Activated naive CD4-positive, alpha-beta T cell treated with anti-CD3 and anti-CD28 coated beads for 36 hours (primary cell): ENCODE measurements at regions not wholly inside any gene's neighbourhood (a gene's known extent, or its start where the extent isn't known, plus 50 kb on each side); places are given as distances from the start of the nearest gene placed in this dataset.

ENCODE experiments used
- CTCF ChIA-PET: fragments of 350-600 bp; sonication (Branson Sonifier 250); formaldehyde crosslinking; loops from one replicate; lab custom pipeline; 2021; ENCODE audit warnings: antibody characterized with exemption; lab: Charles Lee
- DNase-seq: peaks from one replicate; pipeline ENCODE4 v3.0.0-alpha.2; 2020
- H3K27ac Mint-ChIP-seq: one replicate; pipeline ENCODE4 v1.8.0; 2021; ENCODE audit warnings: mild to moderate bottlenecking, mixed read lengths
- H3K27me3 Mint-ChIP-seq: one replicate; pipeline ENCODE4 v1.8.0; 2021; ENCODE audit warnings: low read depth, mixed read lengths
- H3K36me3 Mint-ChIP-seq: one replicate; pipeline ENCODE4 v1.8.0; 2021; ENCODE audit warnings: low read depth, mixed read lengths
- H3K4me1 Mint-ChIP-seq: one replicate; pipeline ENCODE4 v1.8.0; 2021; ENCODE audit warnings: low read depth, mixed read lengths
- H3K4me3 Mint-ChIP-seq: one replicate; pipeline ENCODE4 v1.8.0; 2021; ENCODE audit warnings: mild to moderate bottlenecking, moderate library complexity, mixed read lengths
- H3K9me3 Mint-ChIP-seq: one replicate; pipeline ENCODE4 v1.8.0; 2021; ENCODE audit warnings: mixed read lengths
- intact Hi-C: fragments of 100-400 bp; cut with micrococcal nuclease; formaldehyde crosslinking; loops from one replicate; pipeline ENCODE4 v1.15.1; 2023

DNA sequence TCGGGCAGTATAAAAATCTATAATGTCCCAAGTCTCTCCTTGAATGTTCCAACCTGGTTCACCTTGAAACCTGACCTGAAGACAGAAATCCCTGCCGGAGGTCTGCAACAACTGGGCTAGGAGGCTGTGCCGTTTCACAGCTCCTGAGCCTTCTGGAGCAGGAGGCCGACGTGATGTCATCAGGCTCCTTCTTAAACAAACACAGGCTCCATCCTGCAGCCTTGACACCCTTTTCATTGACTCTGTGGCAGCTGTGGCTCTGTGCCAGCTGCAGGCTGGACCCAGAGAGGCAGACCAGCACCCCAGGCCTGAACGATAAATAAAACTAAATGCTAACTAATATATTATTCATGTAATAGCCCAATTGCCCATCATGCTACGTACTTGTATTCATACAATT is 483.9 kb downstream of the CD83 start:
- CTCF ChIA-PET = no interaction called here
- intact Hi-C loops = no loop called here

DNA sequence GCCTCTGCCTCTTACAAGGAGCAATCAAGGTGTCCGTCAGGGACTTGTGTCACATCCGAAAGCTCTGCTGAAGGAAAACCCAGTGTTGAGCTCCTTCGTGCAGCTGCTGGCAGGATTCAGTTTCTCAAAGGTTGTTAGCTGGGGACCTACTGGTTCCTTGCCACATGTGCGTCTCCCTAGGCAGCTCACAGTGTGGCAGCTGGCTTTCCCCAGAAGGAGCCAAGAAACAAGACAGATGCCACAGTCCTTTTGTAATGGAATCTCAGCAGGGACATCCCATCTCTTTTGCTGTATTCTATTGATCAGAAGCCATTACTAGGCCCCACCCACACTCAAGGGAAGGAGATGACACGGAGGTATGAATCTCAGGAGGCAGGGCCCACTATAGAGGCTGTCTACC is 488.8 kb downstream of the CD83 start:
- DNase-seq = no peak
- Mint-ChIP-seq H3K27me3 (no peaks in the 10 kb centered on the region), H3K27ac (no peak overlapping the region), H3K9me3 (no peaks in the 10 kb centered on the region), H3K36me3 (no peaks in the 10 kb centered on the region), H3K4me1 (no peaks in the 10 kb centered on the region), H3K4me3 (no peak overlapping the region)
- intact Hi-C loops = no loop called here
- CTCF ChIA-PET = no interaction called here

More for the DNA sequence above, 483.9 kb downstream of the CD83 start:
- Mint-ChIP-seq H3K27ac (no peak overlapping the region), H3K4me1 (peaks cover 3% of the 10 kb centered on the region), H3K27me3 (no peaks in the 10 kb centered on the region), H3K9me3 (no peaks in the 10 kb centered on the region), H3K36me3 (no peaks in the 10 kb centered on the region), H3K4me3 (no peak overlapping the region)
- no peak for DNase-seq

DNA sequence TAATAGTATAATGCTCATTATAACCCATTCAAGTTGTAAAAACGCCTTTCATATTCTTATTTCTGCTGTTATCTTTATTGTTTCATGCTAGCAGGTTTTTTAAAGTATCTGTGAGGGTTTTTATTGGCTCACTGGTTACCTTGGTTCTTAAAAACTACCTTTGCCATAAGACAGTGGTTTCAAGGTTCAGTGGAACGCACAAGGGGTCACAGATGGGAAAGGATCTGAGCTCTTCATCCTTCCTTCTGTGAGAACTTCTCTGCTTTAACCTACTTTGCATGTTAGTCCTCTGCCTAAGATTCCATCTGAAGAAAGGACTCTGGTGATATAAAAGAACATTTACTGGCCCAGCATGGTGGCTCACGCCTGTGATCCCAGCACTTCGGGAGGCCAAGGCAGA is 492.6 kb downstream of the CD83 start:
- CTCF ChIA-PET = interaction anchor here (0.7 kb wide), 1 partner anchor 24 kb away, joined by 3 read pairs; no protein-coding TSS in a partner anchor
- Mint-ChIP-seq H3K4me1 (no peaks in the 10 kb centered on the region), H3K27ac (no peak overlapping the region), H3K36me3 (no peaks in the 10 kb centered on the region), H3K9me3 (no peaks in the 10 kb centered on the region), H3K4me3 (no peak overlapping the region), H3K27me3 (no peaks in the 10 kb centered on the region)
- intact Hi-C loops = no loop called here
- DNase-seq = no peak

DNA sequence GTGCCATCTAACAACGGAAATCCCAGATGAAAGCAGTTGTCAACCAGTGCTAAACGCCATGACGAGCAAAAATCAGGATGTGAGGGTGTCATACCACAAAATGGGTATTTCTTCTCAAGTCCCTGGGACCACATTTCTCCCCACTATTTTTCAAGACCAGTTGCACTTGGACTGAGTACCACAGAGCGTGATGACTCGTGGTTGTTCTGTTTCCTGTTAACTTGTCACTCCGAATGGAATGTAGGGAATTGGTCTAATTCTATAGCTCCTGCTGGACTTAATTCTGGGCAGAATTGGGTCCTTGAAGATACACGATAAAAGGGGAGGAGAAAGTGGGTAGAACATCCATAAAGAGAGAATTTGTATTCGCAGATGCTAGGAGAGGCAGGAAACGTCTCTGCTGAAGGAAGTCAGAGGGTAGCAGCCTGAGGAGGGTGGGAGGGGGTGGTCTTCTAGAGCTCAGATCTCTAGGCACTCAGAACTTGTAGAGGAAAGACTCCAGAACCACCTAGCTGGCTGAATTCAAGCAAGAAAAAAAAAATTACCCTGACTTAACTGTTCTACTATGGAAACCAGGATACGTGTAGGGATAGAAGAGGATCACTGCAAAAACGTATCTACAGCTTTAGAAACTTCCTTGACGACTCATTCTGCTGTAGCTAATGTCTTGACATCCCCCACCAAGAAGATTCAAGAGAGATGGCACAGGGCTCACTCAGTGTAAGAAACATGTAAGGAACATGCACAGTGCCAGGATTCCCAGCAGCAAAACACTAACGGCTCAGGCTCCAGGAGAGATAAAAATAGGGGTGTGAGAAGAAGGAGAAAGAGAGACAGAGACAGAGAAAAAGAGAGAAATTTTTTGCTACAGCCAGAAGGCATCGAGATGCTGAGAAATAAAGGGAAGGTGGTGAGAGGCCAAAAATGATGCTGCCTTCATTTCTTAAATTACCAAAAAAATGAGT is 494.7 kb downstream of the CD83 start:
- Mint-ChIP-seq H3K4me3 (no peak overlapping the region), H3K36me3 (no peaks in the 10 kb centered on the region), H3K9me3 (peaks cover 7% of the 10 kb centered on the region), H3K27me3 (no peaks in the 10 kb centered on the region), H3K27ac (no peak overlapping the region), H3K4me1 (no peaks in the 10 kb centered on the region)
- intact Hi-C loops = no loop called here
- no peak for DNase-seq
- CTCF ChIA-PET = no interaction called here

DNA sequence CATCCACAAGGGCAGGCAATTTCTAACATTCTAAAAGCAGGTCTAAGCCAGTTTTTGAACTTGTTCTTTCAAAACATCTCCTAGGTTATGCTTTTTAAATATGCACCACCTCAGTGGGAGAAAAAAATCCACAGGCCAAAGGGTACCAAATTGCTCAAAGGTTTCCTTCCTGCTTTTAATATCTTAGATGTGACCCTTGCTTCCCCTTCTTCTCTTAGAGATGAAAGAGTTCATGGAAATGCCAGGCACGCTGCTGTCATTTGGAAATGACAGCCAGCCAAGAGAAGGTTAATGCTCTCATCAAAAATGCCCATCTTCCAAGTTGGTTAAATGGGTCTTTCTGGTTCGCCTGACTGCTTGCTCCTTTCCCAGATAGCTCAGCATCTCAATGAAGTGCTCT is 497.1 kb downstream of the CD83 start:
- Mint-ChIP-seq H3K36me3 (no peaks in the 10 kb centered on the region), H3K4me1 (no peaks in the 10 kb centered on the region), H3K4me3 (no peak overlapping the region), H3K27me3 (no peaks in the 10 kb centered on the region), H3K27ac (no peak overlapping the region), H3K9me3 (peaks cover 7% of the 10 kb centered on the region)
- DNase-seq = no peak
- intact Hi-C loops = no loop called here
- CTCF ChIA-PET = no interaction called here

DNA sequence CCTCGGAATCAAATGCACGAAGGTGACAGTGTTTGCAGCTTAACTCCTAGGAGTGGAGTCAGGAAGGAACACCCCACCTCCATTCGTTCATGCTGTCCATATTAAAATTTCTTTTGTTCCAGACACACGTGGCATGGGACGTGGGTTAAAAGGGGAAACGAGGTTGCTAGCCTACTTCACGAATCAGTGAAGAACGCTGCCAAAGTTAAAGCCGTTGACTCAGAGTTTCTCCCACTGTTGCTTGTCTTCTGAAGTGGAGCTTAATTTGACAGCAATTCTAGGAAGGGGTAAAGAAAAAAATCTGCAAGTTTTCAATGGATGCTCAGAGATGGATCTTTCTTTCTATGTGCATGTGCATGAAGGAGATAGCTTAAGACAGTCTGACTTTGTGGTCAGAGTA is 499.1 kb downstream of the CD83 start:
- H3K36me3 Mint-ChIP-seq = no peaks in the 10 kb centered on the region
- H3K4me1 Mint-ChIP-seq = peaks cover 6% of the 10 kb centered on the region
- intact Hi-C loops = no loop called here
- H3K27ac Mint-ChIP-seq = no peak overlapping the region
- no peak overlapping the region for H3K4me3 Mint-ChIP-seq
- no peak for DNase-seq
- H3K27me3 Mint-ChIP-seq = no peaks in the 10 kb centered on the region
- CTCF ChIA-PET = no interaction called here
- peaks cover 7% of the 10 kb centered on the region for H3K9me3 Mint-ChIP-seq

DNA sequence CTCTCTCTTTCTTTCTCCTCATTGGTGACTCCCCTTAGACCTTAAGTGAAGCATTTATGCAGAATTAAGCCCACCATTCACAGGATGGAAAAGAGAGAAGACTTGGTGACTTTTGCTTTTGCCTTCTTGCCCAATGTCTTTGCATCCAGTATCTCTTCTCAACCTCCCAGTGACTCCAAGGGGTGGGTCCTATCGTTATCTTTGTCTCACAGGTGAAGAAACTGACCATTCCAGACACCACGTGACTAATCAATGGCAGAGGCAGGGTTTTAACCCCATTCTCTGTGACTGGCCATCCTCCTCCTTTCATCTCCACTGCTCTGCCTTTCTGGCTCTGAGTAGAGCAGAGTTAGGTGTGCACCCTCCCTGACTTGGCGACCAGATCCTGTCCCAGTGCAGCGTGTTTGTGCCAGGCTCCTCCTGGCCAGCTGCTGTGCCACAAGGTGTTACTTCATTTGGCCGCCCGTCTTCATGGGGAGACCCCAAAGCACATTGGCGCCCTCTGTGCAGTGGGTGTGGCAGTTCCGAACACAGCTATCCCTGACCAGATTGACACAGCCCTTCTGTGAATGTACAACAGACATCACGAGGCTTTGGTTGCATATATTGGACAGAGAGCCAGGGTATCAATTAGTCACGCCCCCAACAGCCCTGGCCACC is 501.3 kb downstream of the CD83 start:
- DNase-seq = no peak
- Mint-ChIP-seq H3K9me3 (peaks cover 7% of the 10 kb centered on the region), H3K27me3 (no peaks in the 10 kb centered on the region), H3K4me3 (no peak overlapping the region), H3K27ac (no peak overlapping the region), H3K4me1 (peaks cover 12% of the 10 kb centered on the region), H3K36me3 (no peaks in the 10 kb centered on the region)
- intact Hi-C loops = no loop called here
- CTCF ChIA-PET = no interaction called here

DNA sequence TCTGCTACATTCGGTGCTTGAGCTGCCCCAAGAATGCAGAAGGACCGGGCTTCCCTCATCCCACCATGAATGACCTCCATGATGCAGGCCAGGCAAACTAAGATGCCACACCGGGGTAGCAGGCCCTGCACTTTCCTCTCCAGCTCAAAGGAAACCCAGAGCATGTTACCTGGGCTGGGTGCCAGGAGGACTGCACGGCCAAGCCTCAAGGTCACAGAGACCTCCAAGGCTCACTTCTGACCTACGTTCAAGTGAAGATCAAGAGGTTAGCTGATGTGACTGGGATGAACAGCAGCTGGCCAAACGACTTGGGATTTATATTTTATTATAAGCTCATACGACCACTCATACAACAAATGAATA is 501.8 kb downstream of the CD83 start:
- intact Hi-C loops = no loop called here
- peaks cover 12% of the 10 kb centered on the region for H3K4me1 Mint-ChIP-seq
- no peaks in the 10 kb centered on the region for H3K27me3 Mint-ChIP-seq
- CTCF ChIA-PET = no interaction called here
- H3K27ac Mint-ChIP-seq = no peak overlapping the region
- peaks cover 7% of the 10 kb centered on the region for H3K9me3 Mint-ChIP-seq
- DNase-seq = no peak
- no peaks in the 10 kb centered on the region for H3K36me3 Mint-ChIP-seq
- H3K4me3 Mint-ChIP-seq = no peak overlapping the region

DNA sequence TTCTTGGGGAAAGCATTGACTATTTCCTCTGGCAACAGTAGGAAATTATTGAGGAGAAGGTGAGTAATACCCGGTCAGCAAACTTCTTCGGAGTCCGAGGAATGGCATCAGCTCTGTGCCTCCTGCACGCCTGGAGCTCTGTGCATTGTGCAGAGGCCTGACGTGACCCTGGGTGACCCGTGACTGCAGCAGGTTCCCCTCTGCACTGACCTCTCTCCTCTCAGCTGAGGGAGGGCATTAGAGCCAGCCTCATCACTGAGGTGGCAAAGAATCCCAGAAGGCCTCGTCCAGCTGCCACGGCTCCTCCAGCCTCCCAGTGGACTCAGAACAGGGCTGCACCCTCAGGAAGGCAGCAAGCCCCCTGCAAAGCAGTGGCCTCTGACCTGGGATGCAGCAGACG is 502.9 kb downstream of the CD83 start:
- H3K9me3 Mint-ChIP-seq = peaks cover 4% of the 10 kb centered on the region
- no peaks in the 10 kb centered on the region for H3K27me3 Mint-ChIP-seq
- H3K4me3 Mint-ChIP-seq = no peak overlapping the region
- intact Hi-C loops = no loop called here
- H3K4me1 Mint-ChIP-seq = peaks cover 16% of the 10 kb centered on the region
- DNase-seq = no peak
- no peak overlapping the region for H3K27ac Mint-ChIP-seq
- no peaks in the 10 kb centered on the region for H3K36me3 Mint-ChIP-seq
- CTCF ChIA-PET = interaction anchor here (0.6 kb wide), 1 partner anchor 70 kb away, joined by 3 read pairs; no protein-coding TSS in a partner anchor

DNA sequence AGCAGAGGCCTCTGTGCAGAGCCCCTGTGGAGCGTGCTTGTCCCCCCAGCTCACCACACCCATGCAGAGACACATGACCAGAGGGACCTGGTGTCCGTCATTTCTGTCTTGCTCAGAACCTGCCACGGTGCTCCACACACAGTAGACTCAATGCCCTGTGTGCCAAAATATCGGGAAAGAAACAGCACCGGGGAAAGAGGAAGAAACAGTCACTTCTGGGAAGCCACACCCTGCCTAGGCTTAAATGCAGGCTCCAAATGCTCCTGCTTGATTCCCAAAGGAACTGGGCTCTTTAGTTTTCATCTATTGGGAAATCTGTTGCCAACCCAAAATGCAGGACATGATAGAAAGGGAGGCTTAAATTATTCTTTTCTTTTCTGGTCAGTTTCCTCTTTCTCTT is 503.9 kb downstream of the CD83 start:
- CTCF ChIA-PET = interaction anchor here (0.6 kb wide), 1 partner anchor 80 kb away, joined by 3 read pairs; no protein-coding TSS in a partner anchor
- H3K9me3 Mint-ChIP-seq = no peaks in the 10 kb centered on the region
- no peak overlapping the region for H3K27ac Mint-ChIP-seq

DNA sequence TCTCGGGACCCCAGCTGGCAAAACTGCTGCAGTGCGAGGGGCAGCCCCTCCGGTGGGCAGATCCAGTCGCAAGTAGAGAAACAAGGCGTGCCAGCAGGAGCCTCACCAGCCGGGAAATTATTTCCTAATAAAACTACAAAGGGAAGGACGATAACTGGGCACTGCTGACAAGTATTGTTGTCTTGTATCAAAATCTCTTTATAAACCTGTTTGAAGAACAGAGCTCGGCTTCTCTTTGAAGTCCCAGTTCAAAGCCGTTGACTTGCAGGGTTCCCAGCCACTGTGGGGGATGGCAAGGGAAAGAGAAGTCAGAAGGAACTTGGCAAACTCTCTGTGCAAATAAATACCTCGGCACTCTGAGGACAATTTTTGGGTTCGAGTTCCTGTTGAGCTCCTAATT is 504.5 kb downstream of the CD83 start:
- peaks cover 18% of the 10 kb centered on the region for H3K4me1 Mint-ChIP-seq
- CTCF ChIA-PET = no interaction called here
- no peak for DNase-seq
- intact Hi-C loops = no loop called here
- H3K9me3 Mint-ChIP-seq = no peaks in the 10 kb centered on the region
- no peaks in the 10 kb centered on the region for H3K36me3 Mint-ChIP-seq
- H3K27me3 Mint-ChIP-seq = no peaks in the 10 kb centered on the region
- no peak overlapping the region for H3K4me3 Mint-ChIP-seq
- no peak overlapping the region for H3K27ac Mint-ChIP-seq

More for the DNA sequence above, 503.9 kb downstream of the CD83 start:
- H3K36me3 Mint-ChIP-seq = no peaks in the 10 kb centered on the region
- DNase-seq = no peak
- H3K4me1 Mint-ChIP-seq = peaks cover 18% of the 10 kb centered on the region
- no peaks in the 10 kb centered on the region for H3K27me3 Mint-ChIP-seq
- no peak overlapping the region for H3K4me3 Mint-ChIP-seq
- intact Hi-C loops = no loop called here

DNA sequence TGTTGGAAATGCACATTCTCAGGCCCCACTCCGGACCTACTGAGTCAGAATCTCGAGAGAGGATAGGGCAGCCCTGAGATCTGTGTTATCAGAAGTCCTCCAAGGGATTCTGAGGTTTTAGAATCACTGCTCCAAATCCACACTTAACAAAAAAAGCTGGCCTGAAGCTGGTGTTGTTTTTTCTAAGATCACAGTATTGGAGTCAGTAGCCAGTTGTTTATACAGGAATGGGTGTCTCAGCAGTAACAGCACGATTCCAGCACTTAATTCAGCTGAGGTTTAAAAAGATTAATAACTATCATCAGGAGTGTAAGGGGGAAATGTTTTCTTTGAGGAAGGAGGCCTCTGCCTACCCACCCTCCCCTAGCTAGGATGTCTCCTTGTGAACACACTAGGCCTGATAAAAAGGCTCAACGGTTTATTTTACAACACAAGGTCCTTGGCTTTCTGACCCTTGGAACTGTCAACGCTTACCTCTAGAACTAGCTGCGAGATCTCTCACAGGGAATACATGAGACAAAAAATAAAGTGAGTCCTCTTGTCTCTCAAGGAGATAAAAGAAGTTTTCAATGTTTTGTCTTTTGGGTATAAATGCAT is 505.4 kb downstream of the CD83 start:
- Mint-ChIP-seq H3K4me3 (no peak overlapping the region), H3K27me3 (no peaks in the 10 kb centered on the region), H3K27ac (no peak overlapping the region), H3K4me1 (peaks cover 18% of the 10 kb centered on the region), H3K36me3 (no peaks in the 10 kb centered on the region), H3K9me3 (peaks cover 1% of the 10 kb centered on the region)
- DNase-seq = no peak
- intact Hi-C loops = no loop called here
- CTCF ChIA-PET = no interaction called here
